H1 (cell line): ENCODE measurements at regions not wholly inside any gene's neighbourhood (a gene's known extent, or its start where the extent isn't known, plus 50 kb on each side); places are given as distances from the start of the nearest gene placed in this dataset.

ENCODE experiments used
- BACH1 ChIP-seq: IDR thresholded peaks from 2 replicates; pipeline ENCODE4 v1.6.1; 2012; ENCODE audit warnings: low read length, improper control_type of control experiment
- KDM4A ChIP-seq: IDR thresholded peaks from one replicate; pipeline ENCODE4 v1.7.1; 2012; ENCODE audit warnings: low read depth, mild to moderate bottlenecking, moderate library complexity, low read length, inconsistent platforms; ENCODE audit not compliant: severe bottlenecking
- MAFK ChIP-seq: IDR thresholded peaks from 2 replicates; pipeline ENCODE4 v1.6.1; 2012; ENCODE audit warnings: low read depth, mild to moderate bottlenecking, improper control_type of control experiment, low read length

DNA sequence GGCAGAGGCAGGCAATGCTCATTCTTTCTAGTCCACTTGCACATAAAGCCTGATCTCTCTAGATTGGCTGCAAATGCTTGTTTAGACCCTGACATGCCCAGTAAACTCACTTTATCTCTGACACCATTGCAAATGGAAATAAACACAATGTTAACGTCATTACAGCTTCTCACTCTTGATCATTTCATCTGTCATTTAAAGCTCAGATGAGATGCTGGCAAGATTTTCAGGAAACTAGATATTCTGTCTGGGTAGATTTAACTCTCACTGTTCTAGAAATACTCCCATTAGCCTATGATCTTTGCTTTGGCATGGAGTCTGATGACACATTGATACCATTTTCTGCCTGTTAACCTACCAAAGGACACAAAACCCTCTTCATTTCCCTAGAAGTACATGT is 320.7 kb upstream of the HNRNPA3 start (continued):
- no peak for TF ChIP-seq KDM4A
- TF ChIP-seq MAFK: no peak
- no peak for TF ChIP-seq BACH1
